ENCODE measurements at regions not wholly inside any gene's neighbourhood (a gene's known extent, or its start where the extent isn't known, plus 50 kb on each side); places are given as distances from the start of the nearest gene placed in this dataset.

GRCh38 chr2:234179031-234179363, 128.5 kb downstream of the SPP2 start:
- H3K4me1 ChIP-seq (replicated peaks in 1 of 2): no peaks in the 10 kb centered on the region
- H3K9me3 ChIP-seq (replicated peaks in 1 of 3): no peaks in the 10 kb centered on the region
- DNase-seq: no peak
- no peak overlapping the region for H3K4me3 ChIP-seq
- H3K27me3 ChIP-seq: peaks cover 9% of the 10 kb centered on the region
- H3K36me3 ChIP-seq (replicated peaks in 1 of 2): no peaks in the 10 kb centered on the region
- H3K27ac ChIP-seq: no peak overlapping the region
- 67 to 79% (median 78%) methylated on average over 6 of the region's 6 CpGs for WGBS, 4 donors
- intact Hi-C loops (cut with DNase I): no loop called here
- TF ChIP-seq POLR2A (IDR thresholded peaks at IDR 0.05): no peak
- TF ChIP-seq CTCF (IDR thresholded peaks at IDR 0.05): no peak

- WGBS, 4 donors: 59 to 67% (median 63%) methylated on average over 10 of the region's 10 CpGs
- TF ChIP-seq POLR2A (IDR thresholded peaks at IDR 0.05): no peak
- no peak for TF ChIP-seq CTCF (IDR thresholded peaks at IDR 0.05)
- peaks cover 9% of the 10 kb centered on the region for H3K27me3 ChIP-seq
- intact Hi-C loops (cut with DNase I): no loop called here
- DNase-seq: no peak
- no peak overlapping the region for H3K27ac ChIP-seq
- H3K4me3 ChIP-seq: no peak overlapping the region
- no peaks in the 10 kb centered on the region for H3K9me3 ChIP-seq (replicated peaks in 1 of 3)
- H3K4me1 ChIP-seq (replicated peaks in 1 of 2): no peaks in the 10 kb centered on the region
- no peaks in the 10 kb centered on the region for H3K36me3 ChIP-seq (replicated peaks in 1 of 2)
Measured at GRCh38 chr2:234178330-234179030, 128.0 kb downstream of the SPP2 start.

- Histone ChIP-seq H3K27me3 (peaks cover 9% of the 10 kb centered on the region), H3K27ac (no peak overlapping the region), H3K9me3 (replicated peaks in 1 of 3) (no peaks in the 10 kb centered on the region), H3K4me3 (no peak overlapping the region), H3K36me3 (replicated peaks in 1 of 2) (no peaks in the 10 kb centered on the region), H3K4me1 (replicated peaks in 1 of 2) (no peaks in the 10 kb centered on the region)
- WGBS, 4 donors: 88 to 91% (median 89%) methylated on average over 6 of the region's 6 CpGs
- DNase-seq: no peak
- intact Hi-C loops (cut with DNase I): no loop called here
- TF ChIP-seq CTCF (IDR thresholded peaks at IDR 0.05): no peak
Measured at GRCh38 chr2:234175649-234176048, 125.1 kb downstream of the SPP2 start.

DNA sequence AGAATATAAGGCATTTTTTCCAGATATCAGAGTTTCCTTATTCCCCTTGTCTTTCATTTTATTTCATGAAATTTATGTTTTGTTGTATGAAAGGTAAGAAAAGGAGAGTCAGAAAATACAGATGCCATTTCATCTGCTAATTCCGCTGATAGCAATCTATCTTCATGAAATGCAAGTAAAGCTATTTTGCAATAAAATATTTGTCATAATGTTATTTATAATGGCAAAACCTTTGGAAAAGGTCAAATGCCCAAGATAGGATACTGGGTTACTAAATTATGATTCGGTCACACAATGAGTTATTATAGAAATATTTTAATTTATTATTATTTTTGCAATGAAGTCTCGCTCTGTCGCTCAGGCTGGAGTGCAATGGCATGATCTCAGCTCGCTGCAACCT, 124.2 kb downstream of the SPP2 start:
- Histone ChIP-seq H3K4me3 (no peak overlapping the region), H3K9me3 (replicated peaks in 1 of 3) (no peaks in the 10 kb centered on the region), H3K27me3 (peaks cover 9% of the 10 kb centered on the region), H3K4me1 (replicated peaks in 1 of 2) (no peaks in the 10 kb centered on the region), H3K27ac (no peak overlapping the region), H3K36me3 (replicated peaks in 1 of 2) (no peaks in the 10 kb centered on the region)
- no peak for DNase-seq
- TF ChIP-seq CTCF (IDR thresholded peaks at IDR 0.05): no peak
- no peak for TF ChIP-seq POLR2A (IDR thresholded peaks at IDR 0.05)
- 59 to 72% (median 62%) methylated on average over 5 of the region's 5 CpGs for WGBS, 4 donors
- intact Hi-C loops (cut with DNase I): no loop called here
